ENCODE measurements at regions not wholly inside any gene's neighbourhood (a gene's known extent, or its start where the extent isn't known, plus 50 kb on each side); places are given as distances from the start of the nearest gene placed in this dataset.

DNA sequence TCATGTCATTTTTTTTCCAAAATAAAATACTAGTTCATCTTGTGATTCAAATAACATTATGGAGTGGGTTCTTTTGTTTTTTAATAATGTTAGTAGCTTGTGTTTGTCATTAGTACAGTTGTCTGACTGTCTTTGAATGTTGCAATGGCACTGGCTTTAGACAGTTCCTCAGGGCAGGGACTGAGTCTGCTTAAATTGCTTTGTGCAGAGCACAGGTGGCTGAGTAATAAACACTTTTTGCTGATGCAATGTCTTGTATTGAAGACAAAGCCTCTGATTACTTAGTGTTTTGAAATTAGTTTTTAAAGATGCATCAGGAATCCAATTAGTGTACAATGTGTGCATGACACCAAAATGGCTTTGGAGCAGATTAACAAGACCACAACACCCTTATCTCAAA, 88.7 kb upstream of the PCDH9 start:
- intact Hi-C loops (cut with DNase I; ENCODE audit: low total_unique reads), result no loop called here
- no peak overlapping the region for H3K4me3 ChIP-seq (ENCODE audit: low read depth, poor library complexity, severe bottlenecking)
- TF ChIP-seq POLR2A (IDR thresholded peaks at IDR 0.05), result no peak
- TF ChIP-seq, protein P1, sequence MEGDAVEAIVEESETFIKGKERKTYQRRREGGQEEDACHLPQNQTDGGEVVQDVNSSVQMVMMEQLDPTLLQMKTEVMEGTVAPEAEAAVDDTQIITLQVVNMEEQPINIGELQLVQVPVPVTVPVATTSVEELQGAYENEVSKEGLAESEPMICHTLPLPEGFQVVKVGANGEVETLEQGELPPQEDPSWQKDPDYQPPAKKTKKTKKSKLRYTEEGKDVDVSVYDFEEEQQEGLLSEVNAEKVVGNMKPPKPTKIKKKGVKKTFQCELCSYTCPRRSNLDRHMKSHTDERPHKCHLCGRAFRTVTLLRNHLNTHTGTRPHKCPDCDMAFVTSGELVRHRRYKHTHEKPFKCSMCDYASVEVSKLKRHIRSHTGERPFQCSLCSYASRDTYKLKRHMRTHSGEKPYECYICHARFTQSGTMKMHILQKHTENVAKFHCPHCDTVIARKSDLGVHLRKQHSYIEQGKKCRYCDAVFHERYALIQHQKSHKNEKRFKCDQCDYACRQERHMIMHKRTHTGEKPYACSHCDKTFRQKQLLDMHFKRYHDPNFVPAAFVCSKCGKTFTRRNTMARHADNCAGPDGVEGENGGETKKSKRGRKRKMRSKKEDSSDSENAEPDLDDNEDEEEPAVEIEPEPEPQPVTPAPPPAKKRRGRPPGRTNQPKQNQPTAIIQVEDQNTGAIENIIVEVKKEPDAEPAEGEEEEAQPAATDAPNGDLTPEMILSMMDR (IDR thresholded peaks at IDR 0.05), result no peak
- DNase-seq (ENCODE audit: low spot score in 2 of 2), result no peak

DNA sequence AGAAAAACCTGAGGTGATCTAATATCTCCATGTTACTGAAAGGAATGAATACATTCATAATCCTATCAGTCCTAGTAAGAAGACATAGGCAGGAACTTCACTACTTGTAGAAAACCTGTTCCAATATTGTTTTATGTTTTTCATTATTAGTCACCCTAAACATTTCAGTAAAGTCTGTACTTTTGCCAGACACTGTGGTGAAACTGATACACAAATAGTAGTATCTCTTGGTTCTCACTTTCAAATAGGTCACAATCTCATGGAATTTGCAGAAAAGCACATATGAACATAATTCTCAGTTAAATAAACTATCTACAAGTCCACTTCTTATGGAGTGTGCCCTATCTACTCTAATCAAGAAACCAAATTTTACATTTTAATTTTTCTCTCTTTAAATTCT, 88.3 kb upstream of the PCDH9 start:
- DNase-seq (ENCODE audit: low spot score in 2 of 2), result no peak
- H3K4me3 ChIP-seq (ENCODE audit: low read depth, poor library complexity, severe bottlenecking), result no peak overlapping the region
- TF ChIP-seq POLR2A (IDR thresholded peaks at IDR 0.05), result no peak
- TF ChIP-seq, protein P1 (IDR thresholded peaks at IDR 0.05), result no peak
- intact Hi-C loops (cut with DNase I; ENCODE audit: low total_unique reads), result no loop called here

DNA sequence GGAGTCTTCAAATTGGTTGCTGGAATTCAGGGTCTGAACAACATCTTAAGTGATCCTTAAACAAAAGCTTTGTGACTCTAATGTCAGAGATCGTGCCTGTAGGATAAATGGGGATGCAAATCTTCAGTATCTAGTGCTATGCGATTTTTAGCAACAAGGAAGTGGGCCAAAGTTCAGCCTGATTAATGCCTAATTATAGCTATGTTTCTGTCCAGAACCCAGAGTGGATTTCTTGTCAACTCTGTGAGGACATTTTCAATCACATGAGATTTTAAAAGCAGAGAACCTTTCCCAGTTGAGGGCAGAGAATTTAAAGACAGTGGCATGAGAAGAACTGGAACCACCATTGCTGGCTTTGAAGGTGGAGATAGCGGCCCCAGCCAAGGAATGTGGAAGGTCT, 84.3 kb upstream of the PCDH9 start:
- no peak overlapping the region for H3K4me3 ChIP-seq (ENCODE audit: low read depth, poor library complexity, severe bottlenecking)
- no peak for DNase-seq (ENCODE audit: low spot score in 2 of 2)
- intact Hi-C loops (cut with DNase I; ENCODE audit: low total_unique reads), result no loop called here
- no peak for TF ChIP-seq POLR2A (IDR thresholded peaks at IDR 0.05)
- TF ChIP-seq, protein P1 (IDR thresholded peaks at IDR 0.05), result no peak
- 88 to 90% methylated on average over 3 of the region's 3 CpGs for WGBS, 2 donors

DNA sequence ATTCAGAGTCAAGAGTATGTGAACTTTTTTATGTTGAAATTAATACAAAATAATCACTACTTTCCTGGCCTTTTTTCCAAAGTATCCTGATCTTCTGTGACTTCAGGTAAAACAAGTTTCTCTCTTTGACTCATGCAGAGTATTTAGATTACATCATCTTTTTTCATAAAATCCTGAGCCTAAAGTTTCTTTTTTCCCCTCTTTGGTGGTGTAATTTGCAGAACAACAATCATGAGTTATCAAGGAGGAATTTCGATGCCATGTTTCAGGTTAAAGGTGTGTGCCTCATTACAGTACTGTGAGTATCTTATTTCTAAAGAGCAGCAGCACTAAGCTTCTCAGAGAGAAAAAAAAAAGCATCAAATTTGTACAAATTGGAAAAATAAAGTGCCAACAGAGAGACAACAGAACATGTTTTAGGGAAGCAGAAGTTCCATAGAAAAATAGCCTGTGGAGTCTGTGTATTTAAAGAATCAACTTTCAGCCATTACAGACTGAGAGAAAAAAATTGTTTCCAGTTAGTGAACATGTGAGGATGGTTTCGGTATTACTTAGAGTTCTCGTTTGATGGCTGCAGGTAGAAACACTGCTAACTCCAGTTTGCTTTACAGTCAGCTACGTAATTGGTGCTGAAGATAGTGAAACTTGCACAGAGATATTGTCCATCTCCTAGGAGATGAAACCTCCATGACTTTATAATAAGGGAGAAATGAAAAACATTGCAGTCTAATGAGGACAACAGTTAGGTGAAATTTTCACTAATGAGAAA, 78.1 kb upstream of the PCDH9 start:
- intact Hi-C loops (cut with DNase I; ENCODE audit: low total_unique reads), result no loop called here
- 81 to 87% methylated on average over 4 of the region's 4 CpGs for WGBS, 2 donors
- TF ChIP-seq, protein P1 (IDR thresholded peaks at IDR 0.05), result no peak
- TF ChIP-seq POLR2A (IDR thresholded peaks at IDR 0.05), result no peak
- no peak overlapping the region for H3K4me3 ChIP-seq (ENCODE audit: low read depth, poor library complexity, severe bottlenecking)
- DNase-seq (ENCODE audit: low spot score in 2 of 2), result no peak

DNA sequence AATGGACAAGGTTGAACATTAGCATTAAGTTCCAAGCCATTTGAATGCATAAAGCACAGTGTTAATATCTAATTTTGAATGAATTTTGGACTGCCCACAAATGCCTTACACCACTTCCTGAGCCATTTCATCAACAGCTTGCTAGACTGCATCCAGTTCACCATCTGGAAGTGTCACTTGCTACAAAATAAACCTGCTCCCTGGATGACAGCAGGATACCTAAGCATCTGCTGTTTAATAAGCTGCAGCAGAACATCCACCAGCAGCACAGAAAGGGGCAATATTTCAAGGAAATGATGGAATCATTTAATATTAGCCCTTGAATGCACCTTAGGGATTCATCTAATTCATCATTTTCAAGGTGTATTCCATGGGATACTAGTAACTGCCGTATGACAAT, 76.6 kb upstream of the PCDH9 start:
- intact Hi-C loops (cut with DNase I; ENCODE audit: low total_unique reads), result no loop called here
- H3K4me3 ChIP-seq (ENCODE audit: low read depth, poor library complexity, severe bottlenecking), result no peak overlapping the region
- WGBS, 2 donors, result 78 to 83% methylated on average over 1 of the region's 1 CpG
- TF ChIP-seq, protein P1 (IDR thresholded peaks at IDR 0.05), result no peak
- TF ChIP-seq POLR2A (IDR thresholded peaks at IDR 0.05), result no peak
- DNase-seq (ENCODE audit: low spot score in 2 of 2), result no peak

Measured in lower leg skin (tissue), 4 donors.